B cell (primary cell): ENCODE measurements at regions not wholly inside any gene's neighbourhood (a gene's known extent, or its start where the extent isn't known, plus 50 kb on each side); places are given as distances from the start of the nearest gene placed in this dataset.

Experiments used
- EZH2 ChIP-seq: IDR thresholded peaks from 2 replicates; pipeline ENCODE4 v1.6.1; 2012; ENCODE audit warnings: borderline replicate concordance, low read depth, mild to moderate bottlenecking, moderate library complexity, low read length; ENCODE audit not compliant: insufficient read depth, poor library complexity, severe bottlenecking
- TF ChIP-seq, protein P1 (sequence below): fragments of 200-600 bp; IDR thresholded peaks from one replicate; pipeline ENCODE4 v1.8.0; 2022; ENCODE audit warnings: antibody characterized with exemption, mild to moderate bottlenecking

DNA sequence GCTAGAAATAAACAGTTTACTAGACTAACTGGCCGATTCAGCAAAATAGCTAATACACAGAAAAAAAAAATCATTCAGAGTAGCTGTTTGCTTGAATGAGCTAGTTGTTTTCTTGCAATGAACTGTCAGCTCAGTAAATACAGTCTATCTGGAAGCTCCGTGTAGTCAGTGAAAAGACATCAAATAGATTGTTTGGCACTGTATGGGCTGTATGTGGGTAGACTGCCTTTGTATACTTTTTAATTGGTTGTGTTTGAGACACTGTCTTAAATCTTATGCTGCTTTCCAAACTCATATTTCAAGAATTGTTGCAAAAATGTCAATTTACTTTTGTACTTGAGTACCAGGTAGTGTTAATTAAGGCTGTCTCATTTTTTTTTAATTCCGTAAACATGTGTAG lies 61.6 kb upstream of the GPR174 start:
- TF ChIP-seq, protein P1, sequence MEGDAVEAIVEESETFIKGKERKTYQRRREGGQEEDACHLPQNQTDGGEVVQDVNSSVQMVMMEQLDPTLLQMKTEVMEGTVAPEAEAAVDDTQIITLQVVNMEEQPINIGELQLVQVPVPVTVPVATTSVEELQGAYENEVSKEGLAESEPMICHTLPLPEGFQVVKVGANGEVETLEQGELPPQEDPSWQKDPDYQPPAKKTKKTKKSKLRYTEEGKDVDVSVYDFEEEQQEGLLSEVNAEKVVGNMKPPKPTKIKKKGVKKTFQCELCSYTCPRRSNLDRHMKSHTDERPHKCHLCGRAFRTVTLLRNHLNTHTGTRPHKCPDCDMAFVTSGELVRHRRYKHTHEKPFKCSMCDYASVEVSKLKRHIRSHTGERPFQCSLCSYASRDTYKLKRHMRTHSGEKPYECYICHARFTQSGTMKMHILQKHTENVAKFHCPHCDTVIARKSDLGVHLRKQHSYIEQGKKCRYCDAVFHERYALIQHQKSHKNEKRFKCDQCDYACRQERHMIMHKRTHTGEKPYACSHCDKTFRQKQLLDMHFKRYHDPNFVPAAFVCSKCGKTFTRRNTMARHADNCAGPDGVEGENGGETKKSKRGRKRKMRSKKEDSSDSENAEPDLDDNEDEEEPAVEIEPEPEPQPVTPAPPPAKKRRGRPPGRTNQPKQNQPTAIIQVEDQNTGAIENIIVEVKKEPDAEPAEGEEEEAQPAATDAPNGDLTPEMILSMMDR, result no peak
- TF ChIP-seq EZH2, result no peak
